ENCODE measurements at regions not wholly inside any gene's neighbourhood (a gene's known extent, or its start where the extent isn't known, plus 50 kb on each side); places are given as distances from the start of the nearest gene placed in this dataset.

DNA sequence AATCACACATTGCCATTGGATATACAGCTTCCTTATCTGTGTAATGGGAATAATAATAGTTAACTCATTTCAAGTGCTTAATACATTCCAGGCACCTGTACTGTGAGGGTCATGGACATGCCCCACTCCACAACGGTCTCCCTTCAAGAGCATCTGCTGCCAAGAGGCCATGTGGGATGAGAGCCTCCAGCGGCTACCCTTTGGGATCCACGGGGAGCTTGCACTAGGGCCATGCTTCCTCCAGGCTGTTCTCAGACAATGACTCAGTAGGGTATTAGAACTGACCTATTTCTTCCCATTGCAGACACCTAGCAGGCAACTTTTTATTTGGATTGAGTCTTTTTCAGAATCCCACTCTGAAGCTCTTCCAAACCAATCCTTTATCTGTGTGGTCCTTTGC, 1078.9 kb downstream of the TUSC7 start:
- H3K4me3 ChIP-seq: no peak overlapping the region
- no peaks in the 10 kb centered on the region for H3K4me1 ChIP-seq
- H3K36me3 ChIP-seq: no peaks in the 10 kb centered on the region
- DNase-seq: no peak
- peaks cover 2% of the 10 kb centered on the region for H3K27me3 ChIP-seq (ENCODE audit: low read depth)
- H3K27ac ChIP-seq (replicated peaks): no peak overlapping the region
- no peaks in the 10 kb centered on the region for H3K9me3 ChIP-seq (replicated peaks)
- TF ChIP-seq, protein P1, sequence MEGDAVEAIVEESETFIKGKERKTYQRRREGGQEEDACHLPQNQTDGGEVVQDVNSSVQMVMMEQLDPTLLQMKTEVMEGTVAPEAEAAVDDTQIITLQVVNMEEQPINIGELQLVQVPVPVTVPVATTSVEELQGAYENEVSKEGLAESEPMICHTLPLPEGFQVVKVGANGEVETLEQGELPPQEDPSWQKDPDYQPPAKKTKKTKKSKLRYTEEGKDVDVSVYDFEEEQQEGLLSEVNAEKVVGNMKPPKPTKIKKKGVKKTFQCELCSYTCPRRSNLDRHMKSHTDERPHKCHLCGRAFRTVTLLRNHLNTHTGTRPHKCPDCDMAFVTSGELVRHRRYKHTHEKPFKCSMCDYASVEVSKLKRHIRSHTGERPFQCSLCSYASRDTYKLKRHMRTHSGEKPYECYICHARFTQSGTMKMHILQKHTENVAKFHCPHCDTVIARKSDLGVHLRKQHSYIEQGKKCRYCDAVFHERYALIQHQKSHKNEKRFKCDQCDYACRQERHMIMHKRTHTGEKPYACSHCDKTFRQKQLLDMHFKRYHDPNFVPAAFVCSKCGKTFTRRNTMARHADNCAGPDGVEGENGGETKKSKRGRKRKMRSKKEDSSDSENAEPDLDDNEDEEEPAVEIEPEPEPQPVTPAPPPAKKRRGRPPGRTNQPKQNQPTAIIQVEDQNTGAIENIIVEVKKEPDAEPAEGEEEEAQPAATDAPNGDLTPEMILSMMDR (IDR thresholded peaks at IDR 0.05; ENCODE audit: borderline replicate concordance): no peak
- intact Hi-C loops (cut with micrococcal nuclease): no loop called here

DNA sequence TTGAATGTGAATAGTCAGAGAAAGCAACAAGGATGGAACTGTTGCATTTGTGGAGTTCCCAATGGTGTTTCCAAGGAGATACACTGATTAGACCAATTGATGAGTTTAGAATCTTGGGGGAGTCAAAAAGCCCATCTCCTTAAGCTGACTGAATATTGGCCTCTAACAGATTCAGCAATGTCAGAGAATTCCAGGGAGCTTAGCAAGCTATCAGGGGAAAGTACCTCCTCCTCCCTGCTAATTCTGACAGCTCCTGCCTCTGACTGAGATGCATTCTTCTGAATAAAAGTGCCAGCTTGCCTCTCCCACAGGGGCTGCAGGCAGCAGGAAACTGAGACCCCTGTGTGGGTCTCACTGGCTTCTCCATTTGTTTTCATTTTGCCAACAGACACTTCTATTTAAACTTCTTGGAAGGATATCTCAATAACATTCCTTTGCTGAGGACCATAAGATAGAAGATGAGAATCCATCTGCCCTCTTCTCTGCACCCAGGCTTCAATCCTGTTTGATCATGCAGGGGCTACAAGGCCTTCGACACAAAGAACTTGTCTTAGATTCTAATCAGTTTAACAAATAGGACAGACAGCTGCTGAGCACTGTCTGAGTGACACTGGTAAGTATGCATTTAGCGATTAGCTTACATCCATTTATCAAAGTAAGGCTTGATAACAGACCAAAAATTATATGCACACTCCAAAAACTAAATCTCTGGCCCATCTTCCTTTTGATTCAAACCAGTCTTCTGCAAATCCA, 1080.8 kb downstream of the TUSC7 start:
- Histone ChIP-seq H3K4me3 (no peak overlapping the region), H3K4me1 (no peaks in the 10 kb centered on the region), H3K36me3 (no peaks in the 10 kb centered on the region), H3K9me3 (replicated peaks) (no peaks in the 10 kb centered on the region), H3K27me3 (ENCODE audit: low read depth) (peaks cover 3% of the 10 kb centered on the region), H3K27ac (replicated peaks) (no peak overlapping the region)
- intact Hi-C loops (cut with micrococcal nuclease): no loop called here
- TF ChIP-seq, protein P1 (IDR thresholded peaks at IDR 0.05; ENCODE audit: borderline replicate concordance): no peak
- no peak for DNase-seq

DNA sequence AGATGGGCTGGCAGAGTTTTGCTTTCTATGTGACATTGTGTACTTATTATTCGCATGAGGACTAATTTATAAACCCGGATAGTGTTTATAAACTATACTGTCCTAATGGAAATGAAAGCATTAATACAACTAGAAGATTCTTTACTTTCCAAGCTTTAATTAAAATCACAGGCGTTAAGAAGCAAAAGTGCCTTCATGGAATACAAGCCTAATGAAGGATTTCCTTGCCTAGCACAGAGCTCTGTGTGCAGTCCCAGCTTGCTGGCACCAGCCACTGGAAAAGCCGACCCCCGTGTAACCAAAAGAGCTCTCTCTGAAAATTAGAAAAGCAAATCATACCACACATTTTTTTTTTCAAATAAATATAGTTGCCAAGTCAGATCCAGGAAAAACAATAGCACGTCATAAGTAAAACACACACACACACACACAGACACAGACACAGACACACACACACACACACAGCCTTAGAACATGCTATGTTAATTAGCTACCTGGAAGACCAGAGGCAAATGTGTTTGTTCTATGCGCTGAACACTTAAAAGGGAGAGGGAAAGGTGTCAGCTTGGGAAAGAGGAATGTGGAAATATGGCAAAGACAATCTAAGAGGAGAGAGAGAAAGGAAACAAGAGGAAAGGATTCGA, 1084.2 kb downstream of the TUSC7 start:
- intact Hi-C loops (cut with micrococcal nuclease): no loop called here
- no peak overlapping the region for H3K27ac ChIP-seq (replicated peaks)
- H3K4me3 ChIP-seq: no peak overlapping the region
- H3K4me1 ChIP-seq: no peaks in the 10 kb centered on the region
- H3K9me3 ChIP-seq (replicated peaks): no peaks in the 10 kb centered on the region
- no peak for DNase-seq
- TF ChIP-seq, protein P1 (IDR thresholded peaks at IDR 0.05; ENCODE audit: borderline replicate concordance): no peak
- H3K27me3 ChIP-seq (ENCODE audit: low read depth): peaks cover 3% of the 10 kb centered on the region
- H3K36me3 ChIP-seq: no peaks in the 10 kb centered on the region

DNA sequence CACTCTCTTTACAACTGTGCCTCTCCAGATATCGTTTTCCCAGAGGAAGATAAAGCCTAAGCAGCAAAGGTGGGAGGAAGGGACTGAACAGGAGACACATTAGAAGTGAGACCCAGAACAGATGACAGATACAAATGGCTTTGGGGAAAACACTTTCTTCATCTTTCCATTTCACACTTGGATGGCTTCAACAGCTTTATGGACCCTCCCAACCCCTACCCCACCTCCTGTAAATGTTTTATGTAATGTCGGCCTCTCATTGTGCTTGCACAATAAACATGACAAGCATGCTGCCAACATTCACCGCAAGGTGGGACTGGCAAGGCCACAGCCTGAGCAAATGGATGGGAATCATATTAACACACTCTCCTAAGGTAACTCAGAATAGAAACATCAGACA, 1088.6 kb downstream of the TUSC7 start:
- Histone ChIP-seq H3K4me1 (no peaks in the 10 kb centered on the region), H3K9me3 (replicated peaks) (no peaks in the 10 kb centered on the region), H3K4me3 (no peak overlapping the region), H3K36me3 (no peaks in the 10 kb centered on the region), H3K27ac (replicated peaks) (no peak overlapping the region), H3K27me3 (ENCODE audit: low read depth) (peaks cover 3% of the 10 kb centered on the region)
- DNase-seq: no peak
- intact Hi-C loops (cut with micrococcal nuclease): no loop called here
- TF ChIP-seq, protein P1 (IDR thresholded peaks at IDR 0.05; ENCODE audit: borderline replicate concordance): no peak

DNA sequence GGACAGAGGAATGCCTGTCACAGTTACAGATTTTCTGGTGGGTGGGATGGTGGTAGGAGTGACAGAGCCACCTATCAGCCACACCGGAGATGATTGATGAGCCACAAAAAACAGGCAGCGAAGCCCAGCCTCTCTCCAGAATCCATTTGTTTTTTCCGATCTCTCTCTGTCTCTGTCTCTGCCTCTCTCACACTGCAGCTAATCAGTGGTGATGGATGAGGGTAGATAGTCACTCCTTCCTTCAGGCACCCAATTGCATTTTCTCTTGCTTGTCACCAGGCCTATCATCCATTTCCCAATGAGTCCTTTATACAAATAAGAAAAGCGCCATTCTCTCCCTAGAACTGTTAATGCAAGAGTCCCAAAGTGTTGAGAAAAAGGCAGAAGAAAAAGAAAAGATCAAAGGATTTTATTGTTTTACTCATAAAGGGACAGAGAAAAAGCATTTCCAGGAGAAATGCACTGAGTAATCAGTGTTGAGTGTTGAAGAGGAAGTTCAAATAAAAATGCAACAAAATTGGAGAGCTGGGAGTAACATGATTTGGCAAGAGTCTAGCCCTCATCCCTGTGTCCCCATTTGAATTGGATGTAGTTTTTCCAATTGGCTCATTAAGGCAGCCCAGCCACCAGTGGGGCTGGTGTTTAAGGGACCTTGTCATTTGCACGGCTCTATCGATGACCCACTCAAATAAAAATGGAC, 1089.3 kb downstream of the TUSC7 start:
- TF ChIP-seq, protein P1 (IDR thresholded peaks at IDR 0.05; ENCODE audit: borderline replicate concordance): no peak
- H3K27ac ChIP-seq (replicated peaks): no peak overlapping the region
- H3K36me3 ChIP-seq: no peaks in the 10 kb centered on the region
- DNase-seq: no peak
- intact Hi-C loops (cut with micrococcal nuclease): no loop called here
- H3K9me3 ChIP-seq (replicated peaks): no peaks in the 10 kb centered on the region
- H3K4me3 ChIP-seq: no peak overlapping the region
- H3K4me1 ChIP-seq: no peaks in the 10 kb centered on the region
- H3K27me3 ChIP-seq (ENCODE audit: low read depth): no peaks in the 10 kb centered on the region
